HepG2 (cell line): ENCODE measurements at regions not wholly inside any gene's neighbourhood (a gene's known extent, or its start where the extent isn't known, plus 50 kb on each side); places are given as distances from the start of the nearest gene placed in this dataset.

Experiments used
- ATAC-seq: fragments of 200-7000 bp; cut with Tn5 transposase; 3 replicates; pipeline ENCODE4 v1.9.1; 2020; ENCODE audit warnings: mild to moderate bottlenecking, moderate library complexity
- BruUV-seq: library from RNA; stranded (reverse); fragments of 400-500 nt; replicated peaks from 2 replicates; lab custom pipeline; 2021; lab: Mats Ljungman, UMichigan
- CTCF ChIA-PET: fragments of 300-600 bp; formaldehyde crosslinking; extraction: SDS; loops from one replicate; lab custom pipeline; 2021; ENCODE audit warnings: low total read pairs, inconsistent platforms, low intra/inter-chr PET ratio; lab: Yijun Ruan, JAX
- POLR2A ChIA-PET: fragments of 350-600 bp; sonication (Branson Sonifier 250); formaldehyde crosslinking; loops from one replicate; lab custom pipeline; 2020; ENCODE audit warnings: antibody characterized with exemption, inconsistent platforms; lab: Yijun Ruan, JAX
- DNase-seq: peaks from one replicate; pipeline ENCODE4 v3.0.0-alpha.2; 2015; ENCODE audit warnings: low spot score
- FAIRE-seq: peaks from 3 replicates; lab custom pipeline; 2011; peaks lifted over from hg19 to GRCh38; lab: Jason Lieb, UNC
- H2AFZ ChIP-seq: one replicate; pipeline ENCODE4 v1.6.1; 2011; ENCODE audit warnings: low read length, inconsistent platforms
- H3K27ac ChIP-seq: fragments of 300-600 bp; 3 replicates; pipeline ENCODE4 v1.8.0; 2011; ENCODE audit warnings: mixed run types, mild to moderate bottlenecking, mixed read lengths, low read length, inconsistent platforms; ENCODE audit not compliant: insufficient read depth; ENCODE audit errors: extremely low read length
- H3K27me3 ChIP-seq, 2 experiments: fragments of 200-600 bp in 1 of 2; 2 replicates in 1 of 2; 3 replicates in 1 of 2; pipeline versions ENCODE4 v1.6.0 to v1.8.0; 2011; ENCODE audit warnings: low read length in 2 of 2, mild to moderate bottlenecking in 2 of 2, moderate library complexity in 2 of 2, inconsistent platforms in 1 of 2; ENCODE audit not compliant: insufficient read depth in 2 of 2, control insufficient read depth in 1 of 2
- H3K36me3 ChIP-seq, 2 experiments: fragments of 200-600 bp in 1 of 2; replicated peaks in 1 of 2; 2 replicates in 1 of 2; 3 replicates in 1 of 2; pipeline versions ENCODE4 v1.5.1 to v1.8.0; 2011; ENCODE audit warnings: low read length in 2 of 2, inconsistent platforms in 1 of 2; ENCODE audit not compliant: insufficient read depth in 2 of 2, control insufficient read depth in 1 of 2
- H3K4me1 ChIP-seq: 2 replicates; pipeline ENCODE4 v1.5.1; 2012; ENCODE audit warnings: low read length, inconsistent platforms; ENCODE audit not compliant: insufficient read depth
- H3K4me2 ChIP-seq: 2 replicates; pipeline ENCODE4 v1.6.0; 2011; ENCODE audit warnings: low read depth, low read length, inconsistent platforms
- H3K4me3 ChIP-seq, 3 experiments: fragments of 200-600 bp in 1 of 3; sonication (generic), shearing (Covaris generic) in 1 of 3; replicated peaks in 1 of 3; 2 replicates each; pipeline ENCODE4 v1.5.1; 2011 to 2016; ENCODE audit warnings: low read length in 3 of 3, inconsistent platforms in 2 of 3, low read depth in 2 of 3, mild to moderate bottlenecking in 2 of 3, control low read depth in 1 of 3, mixed read lengths in 1 of 3; ENCODE audit not compliant: insufficient read depth in 1 of 3
- H3K79me2 ChIP-seq: one replicate; pipeline ENCODE4 v1.6.1; 2011; ENCODE audit warnings: low read length, inconsistent platforms; ENCODE audit not compliant: insufficient read depth
- H3K9ac ChIP-seq: 2 replicates; pipeline ENCODE4 v1.6.0; 2011; ENCODE audit warnings: mild to moderate bottlenecking, low read depth, low read length, inconsistent platforms; ENCODE audit not compliant: insufficient read depth
- H3K9me3 ChIP-seq: 2 replicates; pipeline ENCODE4 v1.5.1; 2012; ENCODE audit warnings: mild to moderate bottlenecking, low read length
- H4K20me1 ChIP-seq: 2 replicates; pipeline ENCODE4 v1.6.0; 2011; ENCODE audit warnings: inconsistent platforms, mild to moderate bottlenecking, low read length, moderate library complexity; ENCODE audit not compliant: insufficient read depth
- PRDM15 ChIP-seq: sonication (generic); formaldehyde crosslinking; IDR thresholded peaks from 2 replicates; pipeline ENCODE4 v1.4.0; 2020; ENCODE audit warnings: missing genetic modification reagents
- TFAP4 ChIP-seq: sonication (generic); IDR thresholded peaks from 2 replicates; pipeline ENCODE4 v1.6.1; 2016; ENCODE audit warnings: low read depth, borderline replicate concordance
- ZNF350 ChIP-seq: sonication (generic); formaldehyde crosslinking; IDR thresholded peaks from 2 replicates; pipeline ENCODE4 v1.4.0; 2020; ENCODE audit warnings: mild to moderate bottlenecking, low read depth, missing genetic modification reagents, borderline replicate concordance
- ZNF609 ChIP-seq: sonication (generic); formaldehyde crosslinking; IDR thresholded peaks from 2 replicates; pipeline ENCODE4 v1.4.0; 2020; ENCODE audit warnings: mild to moderate bottlenecking, missing genetic modification reagents, borderline replicate concordance
- WGBS: methylation state at CpG from one replicate; pipeline ENCODE4 v1.1.6; 2017; ENCODE audit warnings: low lambda C conversion rate; 5-methylcytosine and 5-hydroxymethylcytosine counted together
- in situ Hi-C: cut with HindIII; loops from 2 replicates; pipeline ENCODE4 v1.10.0; 2017; ENCODE audit warnings: low pct_unique_long_range_greater_than_20kb; ENCODE audit not compliant: extremely low pct_ligation_motif_present
- intact Hi-C: fragments of 100-400 bp; cut with micrococcal nuclease; formaldehyde crosslinking; loops from one replicate; pipeline ENCODE4 v1.10.0; 2022; ENCODE audit not compliant: unreplicated experiment
- TF ChIP-seq, protein P1 (sequence below): sonication (generic); formaldehyde crosslinking; IDR thresholded peaks from 2 replicates; pipeline ENCODE4 v1.4.0; 2020; ENCODE audit warnings: low read depth, missing genetic modification reagents

- TF ChIP-seq ZNF609 (CRISPR knock-in tag) = no peak
- TF ChIP-seq TFAP4 = no peak
- TF ChIP-seq, all 625 proteins: peak for 0
Observed at GRCh38 chr10:43955978-43956377, 307.3 kb upstream of the ZNF32 start (continued).

DNA sequence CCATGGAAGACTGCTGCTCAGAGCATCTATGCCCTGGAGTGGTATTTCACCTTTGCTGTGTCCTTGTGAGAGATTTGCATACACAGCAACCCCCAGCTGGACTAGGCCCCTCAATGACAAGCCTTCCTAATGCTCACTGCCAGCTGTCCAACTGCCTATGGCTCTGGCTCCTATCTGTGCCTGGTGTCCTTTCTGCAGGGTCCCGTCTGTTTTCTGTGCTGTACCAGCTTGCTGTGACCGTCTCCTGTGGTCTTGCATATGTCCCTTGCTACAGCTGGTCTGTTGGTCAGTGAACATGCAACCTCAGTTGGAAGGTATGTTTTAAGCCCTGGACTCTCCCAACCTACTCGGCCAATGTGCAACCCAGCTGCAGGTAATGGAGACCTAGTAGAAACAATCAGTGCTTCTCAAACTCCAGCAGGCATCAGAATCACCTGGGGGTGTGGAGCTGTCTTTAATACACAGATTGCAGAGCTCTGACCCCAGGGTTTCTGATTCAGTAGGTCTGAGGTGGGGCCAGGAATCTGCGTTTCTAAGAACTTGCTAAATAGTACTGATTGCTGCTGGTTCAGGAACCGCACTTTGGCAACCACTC is 306.4 kb upstream of the ZNF32 start:
- WGBS = 12% methylated on average over 4 of the region's 5 CpGs
- POLR2A ChIA-PET = no interaction called here
- BruUV-seq = no TSS peak
- H3K4me2 ChIP-seq = no peak overlapping the region
- in situ Hi-C loops (no loop called here), intact Hi-C loops (no loop called here)
- no peak overlapping the region for H3K9ac ChIP-seq
- H3K4me1 ChIP-seq = no peaks in the 10 kb centered on the region
- H3K36me3 ChIP-seq = no peaks in the 10 kb centered on the region
- no peak overlapping the region for H3K27ac ChIP-seq
- no peaks in the 10 kb centered on the region for H3K79me2 ChIP-seq
- no peak overlapping the region for H2AFZ ChIP-seq
- CTCF ChIA-PET = no interaction called here
- FAIRE-seq (no peak), ATAC-seq (no peak), DNase-seq (no peak)
- H4K20me1 ChIP-seq = no peaks in the 10 kb centered on the region
- H3K9me3 ChIP-seq = no peaks in the 10 kb centered on the region
- H3K27me3 ChIP-seq = no peaks in the 10 kb centered on the region
- no peak overlapping the region for H3K4me3 ChIP-seq
- TF ChIP-seq, protein P1, sequence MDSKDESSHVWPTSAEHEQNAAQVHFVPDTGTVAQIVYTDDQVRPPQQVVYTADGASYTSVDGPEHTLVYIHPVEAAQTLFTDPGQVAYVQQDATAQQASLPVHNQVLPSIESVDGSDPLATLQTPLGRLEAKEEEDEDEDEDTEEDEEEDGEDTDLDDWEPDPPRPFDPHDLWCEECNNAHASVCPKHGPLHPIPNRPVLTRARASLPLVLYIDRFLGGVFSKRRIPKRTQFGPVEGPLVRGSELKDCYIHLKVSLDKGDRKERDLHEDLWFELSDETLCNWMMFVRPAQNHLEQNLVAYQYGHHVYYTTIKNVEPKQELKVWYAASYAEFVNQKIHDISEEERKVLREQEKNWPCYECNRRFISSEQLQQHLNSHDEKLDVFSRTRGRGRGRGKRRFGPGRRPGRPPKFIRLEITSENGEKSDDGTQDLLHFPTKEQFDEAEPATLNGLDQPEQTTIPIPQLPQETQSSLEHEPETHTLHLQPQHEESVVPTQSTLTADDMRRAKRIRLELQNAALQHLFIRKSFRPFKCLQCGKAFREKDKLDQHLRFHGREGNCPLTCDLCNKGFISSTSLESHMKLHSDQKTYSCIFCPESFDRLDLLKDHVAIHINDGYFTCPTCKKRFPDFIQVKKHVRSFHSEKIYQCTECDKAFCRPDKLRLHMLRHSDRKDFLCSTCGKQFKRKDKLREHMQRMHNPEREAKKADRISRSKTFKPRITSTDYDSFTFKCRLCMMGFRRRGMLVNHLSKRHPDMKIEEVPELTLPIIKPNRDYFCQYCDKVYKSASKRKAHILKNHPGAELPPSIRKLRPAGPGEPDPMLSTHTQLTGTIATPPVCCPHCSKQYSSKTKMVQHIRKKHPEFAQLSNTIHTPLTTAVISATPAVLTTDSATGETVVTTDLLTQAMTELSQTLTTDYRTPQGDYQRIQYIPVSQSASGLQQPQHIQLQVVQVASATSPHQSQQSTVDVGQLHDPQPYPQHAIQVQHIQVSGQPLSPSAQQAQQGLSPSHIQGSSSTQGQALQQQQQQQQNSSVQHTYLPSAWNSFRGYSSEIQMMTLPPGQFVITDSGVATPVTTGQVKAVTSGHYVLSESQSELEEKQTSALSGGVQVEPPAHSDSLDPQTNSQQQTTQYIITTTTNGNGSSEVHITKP = no peak
- TF ChIP-seq ZNF350 (no peak), PRDM15 (CRISPR knock-in tag) (no peak)
